Lower lobe of right lung (tissue), 2 donors: ENCODE measurements at regions not wholly inside any gene's neighbourhood (a gene's known extent, or its start where the extent isn't known, plus 50 kb on each side); places are given as distances from the start of the nearest gene placed in this dataset.
A peak's percentile ranks its signal among the peaks of the same experiment; 100 is the strongest.

ENCODE experiments used
- ATAC-seq, 2 donors: fragments of 200-7000 bp; cut with Tn5 transposase; one replicate each; pipeline ENCODE4 v1.9.1; 2020 to 2022; ENCODE audit warnings: mild to moderate bottlenecking in 2 of 2, moderate library complexity in 2 of 2
- DNase-seq: peaks from one replicate; pipeline ENCODE4 v3.0.0-alpha.2; 2020
- H3K27ac ChIP-seq: fragments of 200-600 bp; one replicate; pipeline ENCODE4 v1.8.0; 2022
- H3K27me3 ChIP-seq: fragments of 200-600 bp; one replicate; pipeline ENCODE4 v1.8.0; 2022; ENCODE audit warnings: low read depth
- H3K36me3 ChIP-seq: fragments of 200-600 bp; one replicate; pipeline ENCODE4 v1.8.0; 2022; ENCODE audit warnings: mild to moderate bottlenecking
- H3K4me1 ChIP-seq: fragments of 200-600 bp; one replicate; pipeline ENCODE4 v1.8.0; 2022
- H3K4me3 ChIP-seq: fragments of 200-600 bp; one replicate; pipeline ENCODE4 v1.8.0; 2022; ENCODE audit warnings: mild to moderate bottlenecking
- H3K9me3 ChIP-seq: fragments of 200-600 bp; one replicate; pipeline ENCODE4 v1.8.0; 2022
- intact Hi-C: fragments of 100-400 bp; cut with DNase I; formaldehyde crosslinking; loops from one replicate; pipeline ENCODE4 v1.11.0; 2022
- TF ChIP-seq, protein P1 (sequence below): fragments of 200-600 bp; IDR thresholded peaks from one replicate; pipeline ENCODE4 v1.8.0; 2022; ENCODE audit warnings: antibody characterized with exemption, mild to moderate bottlenecking
- donor health status: DM: no; HTN: yes; CAD: no; lungs with severe emphysema.

DNA sequence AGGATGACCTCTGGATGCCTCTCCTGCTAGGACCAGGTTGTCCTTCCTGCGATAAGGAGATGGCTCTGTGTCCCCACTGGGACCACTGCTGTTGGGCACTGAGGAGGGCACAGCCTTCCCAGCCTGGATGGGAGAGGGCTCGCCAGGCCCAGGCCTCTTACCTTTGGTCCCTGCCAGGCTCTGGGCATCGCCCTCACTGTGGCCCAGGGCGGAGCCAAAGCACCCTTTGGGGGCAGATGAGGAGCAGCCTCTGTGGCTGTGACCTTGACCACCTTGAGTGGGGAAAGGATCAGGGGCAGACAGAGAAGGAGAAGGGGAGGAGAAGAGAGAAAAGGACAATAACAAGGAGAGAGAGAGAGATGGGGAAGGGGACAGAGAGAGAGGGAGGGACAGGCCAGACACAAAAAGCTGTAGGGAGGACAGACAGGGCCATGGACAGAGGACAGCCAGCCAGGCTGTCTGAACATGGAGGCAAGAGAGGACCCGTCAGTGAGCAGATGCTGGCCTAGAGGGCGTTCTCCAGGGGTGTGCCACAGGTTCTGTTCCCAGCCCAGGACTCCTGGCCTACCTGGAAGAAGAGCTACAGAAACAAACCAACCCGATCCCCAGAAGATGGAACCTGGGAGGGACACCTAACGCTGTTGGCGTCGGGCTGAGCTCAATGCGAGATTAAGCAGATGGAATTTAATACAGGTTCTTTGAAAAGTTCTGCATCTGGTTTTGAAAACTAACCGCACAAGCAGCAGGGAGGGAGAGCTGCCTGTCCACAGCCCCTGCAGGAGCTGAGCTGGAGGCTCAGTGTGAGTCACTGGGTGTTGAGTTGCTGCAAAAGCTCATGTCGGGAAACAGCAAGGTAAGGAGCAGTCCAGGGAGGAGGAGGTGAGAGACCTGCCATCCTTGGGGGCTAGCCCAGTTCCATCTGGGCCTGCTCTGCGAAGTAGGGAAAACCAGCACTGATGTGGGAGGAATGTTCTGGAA lies 262.1 kb downstream of the PTPRU start:
- no peaks in the 10 kb centered on the region for H3K36me3 ChIP-seq
- TF ChIP-seq, protein P1, sequence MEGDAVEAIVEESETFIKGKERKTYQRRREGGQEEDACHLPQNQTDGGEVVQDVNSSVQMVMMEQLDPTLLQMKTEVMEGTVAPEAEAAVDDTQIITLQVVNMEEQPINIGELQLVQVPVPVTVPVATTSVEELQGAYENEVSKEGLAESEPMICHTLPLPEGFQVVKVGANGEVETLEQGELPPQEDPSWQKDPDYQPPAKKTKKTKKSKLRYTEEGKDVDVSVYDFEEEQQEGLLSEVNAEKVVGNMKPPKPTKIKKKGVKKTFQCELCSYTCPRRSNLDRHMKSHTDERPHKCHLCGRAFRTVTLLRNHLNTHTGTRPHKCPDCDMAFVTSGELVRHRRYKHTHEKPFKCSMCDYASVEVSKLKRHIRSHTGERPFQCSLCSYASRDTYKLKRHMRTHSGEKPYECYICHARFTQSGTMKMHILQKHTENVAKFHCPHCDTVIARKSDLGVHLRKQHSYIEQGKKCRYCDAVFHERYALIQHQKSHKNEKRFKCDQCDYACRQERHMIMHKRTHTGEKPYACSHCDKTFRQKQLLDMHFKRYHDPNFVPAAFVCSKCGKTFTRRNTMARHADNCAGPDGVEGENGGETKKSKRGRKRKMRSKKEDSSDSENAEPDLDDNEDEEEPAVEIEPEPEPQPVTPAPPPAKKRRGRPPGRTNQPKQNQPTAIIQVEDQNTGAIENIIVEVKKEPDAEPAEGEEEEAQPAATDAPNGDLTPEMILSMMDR: no peak
- H3K27me3 ChIP-seq: peaks cover 5% of the 10 kb centered on the region
- H3K27ac ChIP-seq: no peak overlapping the region
- ATAC-seq (no peak), DNase-seq (no peak)
- intact Hi-C loops: no loop called here
- H3K4me1 ChIP-seq: no peaks in the 10 kb centered on the region
- H3K4me3 ChIP-seq: no peak overlapping the region
- no peaks in the 10 kb centered on the region for H3K9me3 ChIP-seq

DNA sequence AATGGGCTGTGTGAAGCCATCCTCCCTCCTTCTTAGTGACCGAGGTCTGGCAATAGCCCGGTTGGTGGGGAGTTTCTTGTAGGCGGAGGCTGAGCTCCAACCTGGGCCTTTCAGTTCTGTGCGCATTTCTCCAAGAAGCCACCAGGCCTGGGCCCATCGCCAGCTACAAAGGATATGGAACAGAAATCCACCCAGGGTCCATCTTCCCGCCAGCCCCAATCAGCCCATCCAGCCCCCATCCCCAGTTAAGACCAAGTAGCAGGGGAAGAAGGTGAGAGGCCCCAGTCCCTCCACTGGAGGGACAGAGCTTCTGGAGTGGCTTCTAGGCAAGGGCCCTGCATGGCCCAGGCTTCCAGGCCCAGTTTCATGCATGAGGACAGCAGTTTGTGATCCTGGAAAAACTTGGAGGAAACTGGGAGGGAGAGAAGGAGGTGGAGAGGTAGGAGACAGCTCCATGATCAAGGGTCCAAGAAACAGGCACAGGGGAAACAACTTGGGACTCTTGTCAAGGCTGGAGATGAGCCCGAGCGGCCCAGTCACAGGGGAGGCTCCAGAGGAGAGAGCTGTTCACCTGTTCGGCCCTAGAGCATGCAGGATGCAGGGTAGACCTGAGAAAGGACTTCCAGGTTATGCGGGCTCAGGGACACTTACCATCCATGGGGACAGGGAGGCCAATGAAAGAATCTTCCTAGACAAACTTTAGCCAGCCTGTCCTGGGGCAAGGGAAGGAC lies 261.2 kb downstream of the PTPRU start:
- Histone ChIP-seq H3K4me1 (no peaks in the 10 kb centered on the region), H3K27me3 (peaks cover 5% of the 10 kb centered on the region), H3K27ac (no peak overlapping the region), H3K4me3 (no peak overlapping the region), H3K9me3 (no peaks in the 10 kb centered on the region), H3K36me3 (no peaks in the 10 kb centered on the region)
- intact Hi-C loops: no loop called here
- TF ChIP-seq, protein P1: no peak
- DNase-seq (no peak), ATAC-seq (no peak)

DNA sequence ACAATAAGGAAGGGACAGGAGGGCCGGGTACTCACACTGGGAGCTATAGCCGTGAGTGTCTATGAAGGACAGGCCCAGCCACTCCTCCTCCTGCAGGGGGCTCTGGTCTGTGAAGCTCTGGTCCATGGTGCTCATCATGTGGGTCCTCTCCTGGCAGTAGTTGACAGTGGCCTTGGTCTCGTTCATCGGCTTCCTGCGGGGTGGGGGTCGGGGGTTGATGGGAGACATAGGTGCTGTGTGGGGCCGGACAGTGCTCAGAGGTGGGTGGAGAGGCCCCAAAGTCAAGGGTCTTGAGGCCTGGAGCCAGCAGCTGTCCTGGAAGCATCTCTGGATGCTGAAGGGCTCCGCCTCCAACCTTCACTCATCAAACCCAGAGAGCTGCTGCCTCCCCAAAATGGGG lies 260.4 kb downstream of the PTPRU start:
- peak in 1 of 2 donors; percentile 11 for ATAC-seq
- Histone ChIP-seq H3K27me3 (peaks cover 5% of the 10 kb centered on the region), H3K9me3 (no peaks in the 10 kb centered on the region), H3K4me1 (no peaks in the 10 kb centered on the region), H3K27ac (no peak overlapping the region), H3K4me3 (no peak overlapping the region), H3K36me3 (no peaks in the 10 kb centered on the region)
- TF ChIP-seq, protein P1: no peak
- no peak for DNase-seq
- intact Hi-C loops: no loop called here

DNA sequence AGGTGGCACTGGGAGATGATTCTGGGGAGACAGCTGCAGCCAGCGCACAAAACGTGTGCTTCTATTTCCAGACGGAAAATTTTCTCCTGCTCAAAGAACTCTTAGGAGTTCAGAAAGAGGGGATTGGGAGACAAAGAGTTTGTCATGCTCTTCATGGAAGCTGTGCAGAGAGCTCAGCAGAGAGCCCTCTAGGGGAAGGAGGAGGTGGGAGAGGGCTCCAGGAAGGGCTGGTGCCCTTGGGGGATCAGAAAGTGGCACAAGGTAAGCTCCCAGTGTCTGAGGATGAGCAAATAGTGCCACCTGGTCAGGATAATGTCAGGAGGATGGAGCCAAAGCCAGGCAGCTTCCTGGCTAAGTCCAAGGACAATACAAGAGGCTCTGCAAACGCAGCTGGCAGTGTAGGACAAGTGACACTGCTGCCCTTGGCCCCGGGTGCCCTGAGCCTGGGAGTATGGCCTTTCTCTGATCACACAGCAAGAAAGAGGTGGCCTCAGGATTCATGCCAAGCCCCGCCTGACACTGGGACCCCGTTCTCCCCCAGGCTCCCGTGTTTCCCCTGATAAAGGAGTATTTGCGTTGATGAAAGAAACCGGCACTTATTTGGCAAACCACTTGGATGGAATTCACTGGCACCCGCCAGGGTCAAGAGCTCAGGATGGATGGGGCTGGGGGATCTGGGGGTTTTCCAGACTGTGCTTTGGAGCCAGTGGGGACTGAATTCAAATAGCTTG lies 254.0 kb downstream of the PTPRU start:
- no peak for DNase-seq
- no peak overlapping the region for H3K4me3 ChIP-seq
- intact Hi-C loops: no loop called here
- H3K36me3 ChIP-seq: no peaks in the 10 kb centered on the region
- TF ChIP-seq, protein P1: no peak
- no peaks in the 10 kb centered on the region for H3K9me3 ChIP-seq
- H3K4me1 ChIP-seq: no peaks in the 10 kb centered on the region
- ATAC-seq: no peak
- H3K27me3 ChIP-seq: peaks cover 16% of the 10 kb centered on the region
- no peak overlapping the region for H3K27ac ChIP-seq

DNA sequence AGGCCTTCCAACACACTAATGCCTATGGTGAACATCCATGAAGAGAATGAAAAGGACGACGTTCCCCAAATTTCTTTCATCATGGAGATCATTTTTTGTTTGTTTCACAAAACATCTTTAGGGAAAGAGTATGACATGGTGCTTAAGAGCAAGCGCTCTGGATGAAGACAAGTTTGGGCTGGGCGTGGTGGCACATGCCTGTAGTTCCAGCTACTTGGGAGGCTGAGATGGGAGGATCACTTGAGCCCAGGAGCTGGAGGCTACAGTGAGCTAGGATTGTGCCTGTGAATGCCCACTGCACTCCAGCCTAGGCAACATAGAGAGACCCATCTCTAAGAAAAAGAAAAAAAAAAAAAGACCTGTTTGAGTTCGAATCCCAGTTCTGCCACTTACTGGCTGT lies 253.1 kb downstream of the PTPRU start:
- Histone ChIP-seq H3K36me3 (no peaks in the 10 kb centered on the region), H3K4me3 (no peak overlapping the region), H3K27me3 (peaks cover 16% of the 10 kb centered on the region), H3K4me1 (no peaks in the 10 kb centered on the region), H3K27ac (no peak overlapping the region), H3K9me3 (no peaks in the 10 kb centered on the region)
- ATAC-seq: no peak
- TF ChIP-seq, protein P1: no peak
- intact Hi-C loops: no loop called here
- DNase-seq: no peak
